HG02642 (cell line): ENCODE measurements at regions not wholly inside any gene's neighbourhood (a gene's known extent, or its start where the extent isn't known, plus 50 kb on each side); places are given as distances from the start of the nearest gene placed in this dataset.

Experiments
- ATAC-seq: cut with Tn5 transposase; IDR thresholded peaks from one replicate; pipeline ENCODE4 v1.9.1; 2021; ENCODE audit warnings: mild to moderate bottlenecking; ENCODE audit not compliant: unreplicated experiment, poor library complexity

- ATAC-seq: no peak
Observed at GRCh38 chr5:7955476-7955875, 86.5 kb downstream of the MTRR start.

GRCh38 chr5:7957329-7957728 is 88.4 kb downstream of the MTRR start:
- ATAC-seq: no peak

GRCh38 chr5:7960142-7960541 is 91.2 kb downstream of the MTRR start:
- ATAC-seq: no peak

GRCh38 chr5:7961540-7961939 is 92.6 kb downstream of the MTRR start:
- no peak for ATAC-seq

GRCh38 chr5:7970816-7971215 is 101.9 kb downstream of the MTRR start:
- ATAC-seq: peak; percentile 83

GRCh38 chr5:7976411-7977190 is 107.7 kb downstream of the MTRR start:
- ATAC-seq: no peak

- no peak for ATAC-seq
Observed at GRCh38 chr5:7978114-7978513, 109.2 kb downstream of the MTRR start.

GRCh38 chr5:7978991-7979390 is 110.0 kb downstream of the MTRR start:
- ATAC-seq: no peak

GRCh38 chr5:7980881-7981280 is 111.9 kb downstream of the MTRR start:
- no peak for ATAC-seq

- ATAC-seq: no peak
Observed at GRCh38 chr5:7983433-7983832, 114.5 kb downstream of the MTRR start.

GRCh38 chr5:7991125-7991821 is 122.3 kb downstream of the MTRR start:
- no peak for ATAC-seq

GRCh38 chr5:7995688-7996294 is 126.8 kb downstream of the MTRR start:
- ATAC-seq: no peak

GRCh38 chr5:8005416-8005815 is 136.5 kb downstream of the MTRR start:
- no peak for ATAC-seq

GRCh38 chr5:8012131-8012977 is 143.4 kb downstream of the MTRR start:
- no peak for ATAC-seq

GRCh38 chr5:8013948-8014710 is 145.2 kb downstream of the MTRR start:
- ATAC-seq: no peak

- ATAC-seq: no peak
Observed at GRCh38 chr5:8019719-8020218, 150.8 kb downstream of the MTRR start.

- no peak for ATAC-seq
Observed at GRCh38 chr5:8020861-8021514, 152.0 kb downstream of the MTRR start.

- no peak for ATAC-seq
Observed at GRCh38 chr5:8028243-8028642, 159.3 kb downstream of the MTRR start.

- no peak for ATAC-seq
Observed at GRCh38 chr5:8033261-8033660, 164.3 kb downstream of the MTRR start.
